ENCODE measurements at regions not wholly inside any gene's neighbourhood (a gene's known extent, or its start where the extent isn't known, plus 50 kb on each side); places are given as distances from the start of the nearest gene placed in this dataset.
A peak's percentile ranks its signal among the peaks of the same experiment; 100 is the strongest.

DNA sequence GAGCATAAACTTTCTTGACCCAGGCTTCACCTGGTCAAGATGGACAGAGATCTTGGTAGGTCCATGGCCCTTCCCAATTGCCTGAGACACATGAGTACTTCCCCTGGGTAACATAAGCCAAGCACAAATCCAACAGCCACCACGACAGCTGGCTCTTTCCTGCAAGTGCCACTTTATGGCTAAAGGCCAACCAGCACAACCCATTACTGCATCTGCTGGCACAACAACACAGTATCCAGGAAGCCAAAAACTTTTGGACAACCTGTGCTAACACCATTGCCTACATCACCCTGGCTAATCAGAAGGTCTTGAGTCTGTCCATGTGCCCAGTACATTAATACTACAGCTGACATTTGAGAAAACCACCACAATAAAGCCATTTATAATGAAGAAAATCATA is 548.0 kb upstream of the SEMA3D start:
- intact Hi-C loops (cut with DNase I; ENCODE audit: low total_unique reads) = no loop called here
- H3K4me3 ChIP-seq (ENCODE audit: low read depth, poor library complexity, severe bottlenecking) = no peak overlapping the region
- no peak for DNase-seq (ENCODE audit: low spot score in 2 of 2)
- TF ChIP-seq, protein P1, sequence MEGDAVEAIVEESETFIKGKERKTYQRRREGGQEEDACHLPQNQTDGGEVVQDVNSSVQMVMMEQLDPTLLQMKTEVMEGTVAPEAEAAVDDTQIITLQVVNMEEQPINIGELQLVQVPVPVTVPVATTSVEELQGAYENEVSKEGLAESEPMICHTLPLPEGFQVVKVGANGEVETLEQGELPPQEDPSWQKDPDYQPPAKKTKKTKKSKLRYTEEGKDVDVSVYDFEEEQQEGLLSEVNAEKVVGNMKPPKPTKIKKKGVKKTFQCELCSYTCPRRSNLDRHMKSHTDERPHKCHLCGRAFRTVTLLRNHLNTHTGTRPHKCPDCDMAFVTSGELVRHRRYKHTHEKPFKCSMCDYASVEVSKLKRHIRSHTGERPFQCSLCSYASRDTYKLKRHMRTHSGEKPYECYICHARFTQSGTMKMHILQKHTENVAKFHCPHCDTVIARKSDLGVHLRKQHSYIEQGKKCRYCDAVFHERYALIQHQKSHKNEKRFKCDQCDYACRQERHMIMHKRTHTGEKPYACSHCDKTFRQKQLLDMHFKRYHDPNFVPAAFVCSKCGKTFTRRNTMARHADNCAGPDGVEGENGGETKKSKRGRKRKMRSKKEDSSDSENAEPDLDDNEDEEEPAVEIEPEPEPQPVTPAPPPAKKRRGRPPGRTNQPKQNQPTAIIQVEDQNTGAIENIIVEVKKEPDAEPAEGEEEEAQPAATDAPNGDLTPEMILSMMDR (IDR thresholded peaks at IDR 0.05) = no peak
- TF ChIP-seq POLR2A (IDR thresholded peaks at IDR 0.05) = no peak
- WGBS, 2 donors = 44 to 58% methylated on average over 1 of the region's 1 CpG

DNA sequence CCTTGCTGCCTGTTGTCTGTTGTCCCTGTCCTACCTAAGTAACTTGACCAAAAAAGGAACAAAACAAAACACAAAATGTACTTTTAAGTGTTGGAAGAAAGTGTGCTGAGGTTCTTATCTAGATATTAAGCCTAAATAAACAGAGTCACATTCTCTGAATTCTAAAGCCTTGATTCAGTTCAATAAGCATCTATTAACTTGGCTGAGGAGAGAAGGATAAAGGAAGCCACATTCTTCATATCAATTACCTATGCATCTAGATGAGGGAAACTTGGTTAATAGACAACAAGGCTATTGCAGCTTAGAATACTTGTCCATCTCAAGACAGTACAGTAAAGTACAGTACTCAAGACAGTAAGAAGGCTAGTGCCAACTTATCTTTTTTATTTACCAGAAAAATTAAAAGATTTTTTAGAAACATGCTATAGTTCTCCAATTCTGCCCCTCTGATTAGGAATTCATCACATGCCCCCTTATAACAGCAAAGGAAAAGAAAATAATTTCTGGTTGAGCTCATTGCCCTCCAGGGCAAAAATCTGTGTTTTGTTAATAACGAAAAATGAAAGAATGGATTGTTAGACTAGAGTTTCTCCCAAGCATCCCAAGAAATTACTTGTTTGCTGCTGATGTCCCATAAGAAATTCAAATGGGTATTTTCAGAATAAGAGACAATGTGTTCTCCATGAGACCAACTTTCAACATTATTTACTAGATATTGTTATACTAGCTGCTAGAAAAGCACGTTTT is 546.5 kb upstream of the SEMA3D start:
- TF ChIP-seq, protein P1 (IDR thresholded peaks at IDR 0.05) = no peak
- TF ChIP-seq POLR2A (IDR thresholded peaks at IDR 0.05) = no peak
- intact Hi-C loops (cut with DNase I; ENCODE audit: low total_unique reads) = no loop called here
- no peak for DNase-seq (ENCODE audit: low spot score in 2 of 2)
- H3K4me3 ChIP-seq (ENCODE audit: low read depth, poor library complexity, severe bottlenecking) = no peak overlapping the region
- WGBS, 2 donors = 53 to 57% methylated on average over 2 of the region's 2 CpGs

DNA sequence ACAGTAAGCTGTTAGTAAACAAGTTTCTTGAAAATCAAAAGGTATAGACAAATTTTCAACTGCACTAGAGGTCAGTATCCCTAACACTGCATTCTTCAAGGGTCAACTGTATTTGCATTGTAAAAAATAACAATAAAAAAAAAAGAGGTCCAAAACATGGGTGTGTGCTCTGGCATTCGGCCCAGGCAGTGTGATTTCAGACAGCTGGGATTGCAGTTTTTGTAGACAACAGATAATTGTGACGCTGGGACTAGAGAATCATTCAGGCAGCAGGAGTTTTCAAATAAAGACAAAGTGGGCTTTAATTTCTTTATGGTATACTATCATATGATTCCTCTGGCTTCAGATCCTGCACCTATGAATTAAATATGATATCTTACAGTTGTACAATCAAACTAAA is 543.2 kb upstream of the SEMA3D start:
- H3K4me3 ChIP-seq (ENCODE audit: low read depth, poor library complexity, severe bottlenecking) = no peak overlapping the region
- intact Hi-C loops (cut with DNase I; ENCODE audit: low total_unique reads) = no loop called here
- TF ChIP-seq POLR2A (IDR thresholded peaks at IDR 0.05) = no peak
- TF ChIP-seq, protein P1 (IDR thresholded peaks at IDR 0.05) = no peak
- 28 to 32% methylated on average over 2 of the region's 2 CpGs for WGBS, 2 donors
- peak; percentile 23 to 87 for DNase-seq (ENCODE audit: low spot score in 2 of 2)

DNA sequence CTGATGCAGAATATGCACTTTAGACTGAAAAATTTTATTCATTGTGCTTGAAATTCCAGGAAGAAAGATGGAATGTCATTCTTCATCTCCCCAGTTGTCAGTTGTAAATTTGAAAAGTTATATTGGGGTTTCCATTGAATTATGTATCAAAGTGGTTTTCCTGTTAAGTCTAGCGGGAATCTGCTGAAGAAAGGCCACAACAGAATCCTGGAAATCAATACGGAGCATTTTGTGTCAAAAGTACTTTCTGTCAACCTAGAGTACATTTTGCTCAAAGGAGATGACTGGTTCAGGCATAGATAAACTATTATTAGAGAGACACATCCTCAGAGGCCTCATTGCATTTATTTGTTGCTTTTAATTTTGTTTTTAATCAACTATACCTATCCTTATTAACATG is 538.2 kb upstream of the SEMA3D start:
- DNase-seq (ENCODE audit: low spot score in 2 of 2) = no peak
- TF ChIP-seq, protein P1 (IDR thresholded peaks at IDR 0.05) = no peak
- no peak for TF ChIP-seq POLR2A (IDR thresholded peaks at IDR 0.05)
- no peak overlapping the region for H3K4me3 ChIP-seq (ENCODE audit: low read depth, poor library complexity, severe bottlenecking)
- 92 to 93% methylated on average over 2 of the region's 2 CpGs for WGBS, 2 donors
- intact Hi-C loops (cut with DNase I; ENCODE audit: low total_unique reads) = no loop called here

DNA sequence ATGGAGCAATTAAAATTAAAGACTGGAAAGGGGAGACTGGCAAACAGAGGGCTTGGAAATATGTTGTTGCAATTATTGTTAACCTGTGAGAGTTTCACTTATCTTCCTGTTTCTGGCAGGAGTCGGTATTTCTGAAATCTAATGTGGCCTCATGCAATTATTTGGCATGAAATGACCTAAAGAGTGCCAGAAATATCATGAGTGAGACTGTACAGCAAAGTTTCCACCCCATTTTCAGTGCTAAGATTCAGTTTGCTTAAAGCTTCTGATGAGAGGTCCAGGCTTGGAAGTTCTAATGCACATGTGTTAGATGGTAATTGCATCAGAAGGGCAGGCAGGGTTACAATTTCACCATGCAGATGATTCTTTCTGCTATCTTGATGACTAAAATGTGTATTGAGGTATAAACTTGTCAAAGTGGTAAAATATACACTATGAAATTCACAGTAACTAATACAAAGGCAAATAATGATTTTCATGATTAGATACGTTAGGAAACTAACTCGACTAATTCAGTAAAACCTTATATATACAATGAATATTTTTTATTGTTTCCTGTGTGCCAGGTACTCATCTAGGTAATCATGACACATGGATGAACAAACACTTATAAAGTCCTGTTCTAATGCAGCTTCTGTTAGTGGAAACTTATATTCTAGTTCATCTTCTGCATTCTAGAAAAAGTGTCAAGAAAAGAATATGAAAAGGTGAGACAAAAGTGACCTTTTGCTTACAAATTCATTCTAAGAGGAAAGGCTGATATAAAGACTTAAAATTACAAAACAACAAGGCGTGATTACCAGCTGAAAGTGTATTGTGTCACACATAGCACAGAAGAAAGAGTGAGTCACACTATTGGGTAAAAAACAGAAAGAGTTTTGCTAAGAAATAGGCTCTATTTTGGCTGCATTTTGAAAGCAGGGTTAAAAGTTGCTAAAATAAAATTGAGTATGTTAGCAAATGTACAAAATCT is 533.4 kb upstream of the SEMA3D start:
- no peak overlapping the region for H3K4me3 ChIP-seq (ENCODE audit: low read depth, poor library complexity, severe bottlenecking)
- TF ChIP-seq POLR2A (IDR thresholded peaks at IDR 0.05) = no peak
- TF ChIP-seq, protein P1 (IDR thresholded peaks at IDR 0.05) = no peak
- 47 to 56% methylated on average over 4 of the region's 4 CpGs for WGBS, 2 donors
- intact Hi-C loops (cut with DNase I; ENCODE audit: low total_unique reads) = no loop called here
- peak in 1 of 2 donors; percentile 28 for DNase-seq (ENCODE audit: low spot score in 2 of 2)

Measured in lower leg skin (tissue), 4 donors.